Dermis blood vessel endothelial cell (primary cell): ENCODE measurements at regions not wholly inside any gene's neighbourhood (a gene's known extent, or its start where the extent isn't known, plus 50 kb on each side); places are given as distances from the start of the nearest gene placed in this dataset.

Experiments used
- DNase-seq: peaks from one replicate; pipeline ENCODE4 v3.0.0; 2010

DNA sequence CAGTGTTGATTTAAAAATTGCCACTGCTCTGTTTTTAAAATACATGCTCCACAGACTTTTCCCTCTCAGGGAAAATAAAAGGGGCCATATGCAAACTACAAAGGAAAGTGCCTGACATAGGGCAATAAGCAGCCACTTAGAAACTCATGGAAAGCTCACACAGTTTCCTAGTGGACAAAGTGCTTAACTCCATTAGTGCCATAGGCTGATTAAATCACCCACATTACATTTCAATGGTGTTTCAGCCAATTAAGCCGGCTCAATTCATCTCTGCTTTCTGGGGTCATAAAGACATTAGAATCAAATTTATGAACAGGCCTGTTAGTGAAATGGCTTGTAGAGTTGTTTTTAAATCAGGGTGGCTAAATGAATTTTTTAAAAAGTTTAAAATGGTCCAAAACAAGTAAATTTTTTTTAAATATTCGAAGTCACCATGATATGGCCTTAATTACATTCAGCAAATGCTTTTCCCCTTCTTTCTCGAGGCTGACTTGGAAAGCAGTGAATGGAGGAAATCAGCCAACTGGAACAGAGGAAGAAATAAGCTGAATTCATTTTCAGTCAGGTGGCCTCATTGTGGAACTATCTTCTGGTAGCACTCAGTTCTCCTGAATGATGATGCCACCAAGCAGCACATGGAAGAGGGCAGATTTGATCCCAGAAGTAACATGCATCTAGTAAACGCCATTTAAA is 2305.1 kb upstream of the AGA start:
- no peak for DNase-seq

DNA sequence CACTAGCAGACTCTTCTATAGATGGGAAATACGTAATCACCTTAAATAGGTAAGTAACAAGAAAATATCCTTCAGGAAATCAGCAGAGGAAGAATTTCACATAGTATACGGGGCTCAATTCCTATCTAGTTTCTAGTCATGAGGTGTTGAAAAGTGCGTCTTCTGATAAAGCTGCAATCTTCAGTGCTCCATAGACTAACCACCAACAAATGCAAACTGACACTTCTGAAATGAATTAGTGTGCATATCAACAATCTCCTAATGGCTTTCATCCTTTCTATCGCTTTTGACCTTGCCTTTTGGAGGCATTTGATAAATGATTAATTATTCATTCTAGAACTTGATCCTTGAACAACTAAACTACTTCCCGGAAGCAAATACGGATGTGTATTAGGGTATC is 2306.6 kb upstream of the AGA start:
- no peak for DNase-seq

DNA sequence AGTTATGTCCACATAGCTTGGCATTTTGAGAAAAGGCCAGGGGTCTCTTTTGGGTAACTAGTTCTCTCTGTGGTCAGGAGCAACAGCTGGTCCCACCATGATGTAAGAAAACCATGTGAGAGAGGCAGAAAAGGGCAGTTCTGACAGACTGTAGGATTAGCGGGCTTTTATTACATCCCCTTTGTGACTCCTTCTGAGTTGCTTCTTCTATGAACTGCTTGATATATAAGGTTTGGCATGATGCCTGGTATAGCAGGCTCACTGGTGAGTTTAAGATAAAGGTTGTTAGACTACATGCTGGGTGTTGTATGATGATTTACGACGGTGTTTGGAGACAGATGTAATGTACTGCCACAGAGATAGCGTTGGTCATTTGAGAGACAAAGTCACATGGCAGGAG is 2308.1 kb upstream of the AGA start:
- DNase-seq: no peak

DNA sequence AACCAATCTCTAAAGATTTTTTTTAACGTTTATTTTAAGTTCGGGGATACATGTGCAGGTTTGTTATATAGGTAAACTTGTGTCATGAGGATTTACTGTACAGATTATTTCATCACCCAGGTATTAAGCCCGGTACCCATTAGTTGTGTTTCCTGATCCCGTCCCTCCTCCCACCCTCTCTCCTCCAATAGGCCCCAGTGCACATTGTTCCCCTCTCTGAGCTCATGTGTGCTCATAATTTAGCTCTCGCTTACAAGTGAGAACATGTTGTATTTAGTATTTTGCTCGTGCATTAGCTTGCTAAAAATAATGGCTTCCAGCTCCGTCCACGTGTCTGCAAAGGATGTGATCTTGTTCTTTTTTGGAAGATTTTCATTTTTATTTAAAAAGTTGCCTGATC is 2309.4 kb upstream of the AGA start:
- no peak for DNase-seq

DNA sequence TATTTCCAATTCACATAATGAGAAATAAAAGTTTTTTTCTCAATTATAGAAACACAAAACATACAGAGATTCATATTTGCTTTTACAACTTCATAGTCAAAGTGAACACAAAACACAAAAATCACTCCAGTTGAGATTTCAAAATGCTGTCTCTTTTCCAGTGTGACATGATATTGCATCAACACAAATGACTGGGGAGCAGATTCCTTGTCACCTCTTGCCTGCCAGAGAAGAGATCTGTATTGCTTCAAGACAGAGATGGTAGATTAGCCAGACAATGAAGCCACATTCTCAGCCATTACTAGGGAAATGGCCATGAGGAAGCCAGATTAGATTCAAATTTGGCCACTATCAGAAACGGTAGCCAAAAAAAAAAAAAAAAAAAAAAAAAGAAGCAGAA is 2313.1 kb upstream of the AGA start:
- no peak for DNase-seq

DNA sequence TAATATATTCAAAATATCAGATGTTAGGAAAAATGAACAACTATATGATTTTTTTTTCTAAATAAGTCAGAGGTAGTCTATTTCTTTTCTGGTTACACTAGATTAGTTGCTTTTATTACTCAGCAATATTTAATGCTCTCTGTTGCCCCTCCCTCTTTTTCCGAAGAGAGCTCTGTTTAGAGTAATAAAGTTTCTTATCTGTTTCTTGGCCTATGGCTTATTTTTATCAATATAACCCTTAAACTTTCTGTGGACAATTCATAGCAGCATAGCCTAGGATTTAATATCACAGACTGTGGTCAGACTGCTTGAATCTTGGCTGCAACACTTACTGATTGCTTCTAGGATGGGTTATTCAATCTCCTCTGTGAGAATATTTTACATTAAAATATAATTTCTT is 2315.4 kb upstream of the AGA start:
- DNase-seq: no peak

DNA sequence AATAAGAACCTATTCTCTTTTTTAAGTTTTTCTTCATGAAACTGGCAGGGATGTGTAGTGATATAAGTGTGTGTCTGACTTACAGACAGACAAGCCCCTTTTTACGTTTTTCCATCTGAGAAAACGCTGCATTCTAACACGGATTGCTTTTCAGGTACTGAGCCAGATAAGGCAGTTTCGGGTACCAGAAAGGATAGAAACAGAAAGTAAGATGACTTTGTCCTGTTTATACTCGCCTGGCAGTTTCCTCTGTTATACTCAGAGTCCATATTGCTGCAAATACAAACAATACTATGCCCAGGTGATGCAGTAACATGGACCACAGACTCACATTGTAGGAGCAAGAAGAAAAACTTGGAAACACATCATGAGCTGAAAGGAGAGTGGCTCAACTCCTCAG is 2320.6 kb upstream of the AGA start:
- no peak for DNase-seq

DNA sequence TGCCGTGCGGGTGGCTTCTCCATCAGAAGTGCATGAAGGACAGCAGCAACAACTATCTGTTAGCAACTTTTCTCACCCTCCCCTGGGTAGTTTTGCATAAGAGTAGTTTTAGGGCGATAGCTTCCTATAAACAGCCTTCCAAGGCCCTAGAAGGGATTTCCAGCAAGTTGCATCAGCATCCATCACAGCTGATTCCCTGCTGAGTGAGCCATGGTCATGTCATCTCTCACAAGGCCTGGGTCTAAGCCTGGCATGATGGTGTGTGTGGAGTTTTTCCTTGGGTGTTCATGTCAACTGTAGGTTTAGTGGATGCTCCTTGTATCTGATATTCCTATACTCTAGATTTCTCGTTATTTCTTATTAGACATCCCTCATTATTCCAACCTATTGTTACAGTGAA is 2324.7 kb upstream of the AGA start:
- DNase-seq: no peak

DNA sequence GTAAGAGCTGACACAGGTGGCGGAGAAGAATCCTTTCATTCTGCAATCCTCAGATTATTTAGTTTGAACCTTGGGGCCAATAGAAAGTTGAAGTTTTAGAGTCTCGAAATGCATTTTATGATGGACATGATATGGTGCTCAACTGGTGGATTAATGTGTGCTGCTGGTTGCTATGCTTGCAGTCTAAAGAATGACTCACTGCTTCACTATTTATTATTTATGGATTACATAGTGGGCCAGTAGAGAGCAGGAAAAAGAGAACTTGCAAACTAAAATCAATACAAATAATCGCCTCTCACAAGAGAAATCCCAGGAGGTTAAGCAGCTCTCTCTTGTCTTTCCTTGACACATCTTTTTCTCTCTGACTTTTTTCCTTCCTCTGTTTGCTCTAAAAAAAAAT is 2326.8 kb upstream of the AGA start:
- no peak for DNase-seq

DNA sequence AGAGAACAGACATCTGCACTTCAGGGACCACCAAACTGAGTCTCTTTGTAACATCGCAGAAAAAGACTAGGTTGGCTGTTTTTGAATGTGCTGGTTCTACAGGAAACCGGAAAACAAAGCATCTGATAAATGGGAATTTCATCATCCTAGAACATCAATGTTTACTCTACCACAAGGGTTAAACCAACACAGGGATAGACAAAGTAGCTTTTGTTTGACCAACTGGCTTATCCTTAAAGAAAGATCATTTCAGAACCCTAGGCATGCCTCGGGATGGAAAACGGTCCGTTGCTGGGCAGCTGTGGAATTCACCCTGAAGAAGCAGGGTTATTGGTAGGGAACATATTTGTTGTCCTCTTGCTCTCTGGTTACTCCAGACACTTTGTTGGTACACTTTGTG is 2355.5 kb upstream of the AGA start:
- no peak for DNase-seq

DNA sequence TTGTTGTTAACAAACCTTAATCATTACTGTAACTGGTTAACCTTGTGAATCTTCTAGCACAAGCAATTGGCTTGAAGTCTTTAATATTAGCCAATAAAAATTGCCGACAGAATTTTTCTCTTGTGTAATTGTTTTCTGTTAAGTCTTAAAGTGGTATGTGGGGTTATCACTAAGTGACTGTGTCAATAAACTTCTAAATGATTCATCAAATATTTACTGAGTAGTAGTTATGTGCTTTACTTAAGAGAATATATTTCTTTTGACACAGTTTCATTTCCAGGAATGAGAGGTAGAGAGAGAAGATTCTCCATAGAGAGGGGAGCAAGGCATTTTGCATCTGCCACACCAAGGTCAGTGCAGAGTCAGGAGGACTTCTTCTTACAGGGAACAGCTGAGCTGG is 2361.6 kb upstream of the AGA start:
- no peak for DNase-seq

DNA sequence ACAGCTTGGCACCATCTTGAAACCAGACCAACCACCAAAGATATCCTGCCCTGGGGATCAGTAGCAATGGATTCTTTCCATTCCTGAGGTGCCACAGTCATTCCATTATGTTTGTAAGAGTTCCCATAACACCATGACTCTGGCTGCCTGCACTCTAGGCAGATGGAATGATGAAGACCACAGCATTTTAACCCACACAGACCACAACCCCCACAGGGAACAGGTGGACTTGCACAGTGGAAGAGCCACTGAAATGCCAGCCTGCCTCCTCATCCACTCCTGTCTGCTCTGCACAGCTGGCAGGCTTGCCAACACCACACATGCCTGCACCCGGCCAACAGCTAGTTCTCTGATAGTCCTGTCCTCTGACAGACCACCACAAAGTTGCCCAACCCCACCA is 2362.2 kb upstream of the AGA start:
- DNase-seq: no peak

DNA sequence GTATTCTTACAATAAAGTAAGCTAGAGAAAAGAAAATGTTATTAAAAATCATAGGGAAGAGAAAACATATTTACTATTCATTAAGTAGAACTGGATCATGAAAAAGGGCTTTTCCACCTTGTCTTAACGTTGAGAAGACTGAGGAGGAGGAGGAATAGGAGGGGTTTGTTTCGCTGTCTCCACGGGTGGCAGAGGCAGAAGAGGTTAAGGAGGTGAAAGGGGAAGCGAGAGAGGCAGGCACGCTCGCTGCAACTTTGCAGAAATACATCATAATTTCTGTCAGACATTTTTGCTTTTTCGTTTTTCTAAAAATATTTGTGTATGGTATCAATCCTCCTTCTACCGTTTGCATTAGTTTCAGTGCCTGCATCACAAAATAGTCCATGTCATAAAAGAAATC is 2375.1 kb upstream of the AGA start:
- no peak for DNase-seq

DNA sequence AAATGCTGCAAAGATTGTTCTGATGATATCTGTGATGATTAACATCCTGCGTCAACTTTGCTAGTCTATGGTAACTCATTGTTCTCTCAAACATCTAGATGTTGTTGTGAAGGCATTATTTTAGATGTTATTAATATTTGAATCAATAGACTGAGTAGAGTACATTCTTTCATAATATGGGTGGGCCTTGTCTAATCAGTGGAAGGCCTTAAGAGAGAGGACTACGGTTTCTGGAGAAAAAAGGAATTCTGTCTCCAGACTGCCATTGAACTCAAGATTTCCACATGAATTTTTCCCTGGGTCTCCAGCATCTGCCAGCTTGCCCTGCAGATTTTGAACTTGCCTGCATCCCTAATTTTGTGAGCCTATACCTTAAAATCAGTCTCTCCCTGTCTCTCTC is 2381.1 kb upstream of the AGA start:
- DNase-seq: no peak

DNA sequence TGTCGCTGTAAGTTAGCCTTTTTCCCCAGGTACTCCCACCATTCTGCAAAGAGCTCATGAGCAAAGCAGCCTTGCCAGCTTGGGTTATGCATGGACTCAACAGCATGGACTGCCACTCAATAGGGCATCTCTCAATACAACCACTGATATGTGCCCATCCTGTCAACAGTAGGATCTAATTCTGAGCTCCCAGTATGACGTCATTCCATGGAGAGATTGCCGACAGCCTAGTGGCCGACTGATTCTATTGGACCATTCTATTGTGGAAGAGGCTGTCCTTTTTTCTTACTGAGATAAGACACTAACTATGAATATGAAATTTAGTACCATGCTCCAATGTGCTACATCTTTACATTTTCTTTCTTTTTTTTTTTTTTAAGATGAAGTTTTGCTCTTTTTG is 2389.0 kb upstream of the AGA start:
- no peak for DNase-seq

DNA sequence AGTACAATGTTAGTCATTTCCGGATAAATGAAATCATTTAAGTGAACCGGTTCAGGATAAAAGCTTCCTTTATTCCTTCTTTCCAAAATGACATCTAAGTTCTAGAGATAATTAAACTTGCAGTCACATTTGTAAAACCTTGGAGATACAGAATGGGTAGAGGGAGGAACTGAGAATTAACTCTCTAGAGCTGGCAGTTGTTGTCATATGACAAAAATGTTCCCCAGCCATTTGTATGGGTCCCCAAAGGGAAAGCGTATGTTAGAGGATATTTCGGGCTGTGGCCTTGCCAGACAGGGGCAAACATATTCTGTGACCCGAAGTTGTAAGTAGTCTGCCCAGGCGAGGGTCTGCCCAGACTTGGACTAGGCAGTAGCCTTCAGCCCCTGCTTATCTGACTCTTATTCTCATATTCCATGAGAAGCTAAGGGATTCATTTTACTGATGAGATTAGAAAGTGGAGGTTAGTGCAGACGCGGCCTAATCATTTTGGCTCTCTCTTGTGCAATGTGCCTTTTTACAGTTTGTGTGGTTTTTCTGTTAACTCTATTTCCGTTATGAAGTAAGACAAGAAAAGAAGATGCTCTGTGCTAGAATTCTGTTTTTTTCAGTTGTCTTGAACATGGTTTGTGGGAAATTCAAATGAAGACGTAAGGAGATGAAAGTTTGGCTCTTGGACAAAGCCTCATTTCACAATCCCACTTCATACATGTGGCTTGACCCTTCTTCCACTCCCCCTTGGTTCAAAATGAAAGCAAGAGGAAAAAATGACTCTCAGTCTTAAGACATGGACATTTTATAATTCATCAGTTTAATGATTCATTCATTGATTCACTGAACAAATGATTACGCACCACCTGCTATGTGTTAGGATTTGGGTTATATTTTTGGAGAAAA is 2394.2 kb upstream of the AGA start:
- no peak for DNase-seq

DNA sequence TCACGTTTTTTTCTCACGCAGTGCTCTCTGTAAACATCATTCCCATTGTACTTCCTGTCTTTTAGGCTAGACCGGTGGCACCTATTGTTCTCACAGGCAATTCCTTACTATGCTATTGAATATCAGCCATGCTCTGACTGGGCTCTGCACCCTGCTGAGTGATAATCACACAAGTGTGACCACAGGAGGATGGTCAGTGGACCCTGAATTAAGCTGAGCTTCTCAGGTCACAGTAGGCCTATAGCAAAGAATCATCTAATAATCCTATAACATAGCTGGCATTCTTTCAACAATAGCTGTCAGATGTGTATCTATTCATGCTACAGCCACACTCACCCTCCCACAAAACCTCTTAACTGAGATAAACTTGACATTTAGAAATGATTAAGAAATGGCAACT is 2399.8 kb upstream of the TENM3 start:
- DNase-seq: no peak

DNA sequence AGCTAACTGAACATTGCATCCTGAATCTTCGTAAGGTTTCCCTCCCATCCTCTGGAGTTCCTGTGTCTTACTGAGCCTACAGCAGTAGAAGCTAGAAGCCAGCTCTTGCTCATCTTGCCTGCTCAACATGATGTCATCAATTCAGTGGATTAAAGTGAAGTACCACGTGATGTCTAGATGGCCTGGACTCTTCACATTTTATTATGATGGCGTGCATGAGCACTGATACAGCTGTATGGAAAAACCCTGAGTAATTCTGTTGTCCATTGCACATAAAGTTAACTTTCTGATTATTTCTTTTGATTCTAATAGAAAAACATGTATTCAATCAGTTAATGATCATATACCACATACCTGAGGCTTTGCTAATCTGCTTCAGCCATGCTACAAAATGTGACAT is 2387.7 kb upstream of the TENM3 start:
- DNase-seq: no peak

DNA sequence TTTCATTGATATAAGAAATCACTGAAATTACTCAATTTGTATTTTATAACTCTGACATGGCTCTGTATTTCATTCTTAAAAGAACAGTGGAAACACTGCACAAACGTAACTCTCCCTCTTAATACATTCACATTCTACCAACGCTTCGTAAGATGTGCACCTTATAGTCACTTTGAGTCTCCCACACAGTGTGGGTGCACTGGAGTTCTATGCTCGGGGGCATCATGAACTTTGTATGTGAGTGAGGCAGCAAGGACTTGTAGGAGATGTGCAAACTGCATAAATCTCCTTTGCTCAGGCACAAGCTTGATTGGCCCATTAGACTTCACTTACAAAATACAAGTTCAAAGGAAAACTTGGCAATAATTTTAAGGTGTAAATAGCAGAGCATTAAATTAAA is 2385.0 kb upstream of the TENM3 start:
- DNase-seq: no peak

DNA sequence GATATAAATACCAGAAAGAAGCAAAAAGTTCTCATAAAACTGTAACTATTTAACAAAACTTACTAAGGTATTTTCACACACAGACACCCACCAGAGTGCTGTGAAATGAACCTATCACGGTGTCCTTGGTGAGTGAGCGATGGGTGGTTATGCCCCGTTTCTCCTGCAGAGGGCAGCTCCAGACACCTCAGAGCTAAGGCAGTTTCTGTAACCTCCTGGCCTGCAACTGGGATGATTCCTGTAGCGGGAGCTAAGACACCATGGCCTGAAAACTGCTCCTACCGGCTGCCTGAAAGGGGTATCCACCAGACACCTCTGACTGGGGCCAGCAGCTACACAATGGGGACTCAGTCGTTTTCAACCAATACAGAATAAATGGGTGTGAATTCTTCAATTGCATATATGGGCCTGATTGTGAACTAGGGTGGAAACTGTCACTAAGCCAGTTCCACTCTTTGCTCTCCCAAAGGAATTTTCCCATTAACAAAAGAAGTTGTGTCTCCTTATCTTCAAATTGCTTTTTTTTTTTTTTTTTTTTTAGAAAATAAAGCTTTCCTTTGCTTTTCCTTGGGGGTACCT is 2375.8 kb upstream of the TENM3 start:
- DNase-seq: peak; percentile 1

DNA sequence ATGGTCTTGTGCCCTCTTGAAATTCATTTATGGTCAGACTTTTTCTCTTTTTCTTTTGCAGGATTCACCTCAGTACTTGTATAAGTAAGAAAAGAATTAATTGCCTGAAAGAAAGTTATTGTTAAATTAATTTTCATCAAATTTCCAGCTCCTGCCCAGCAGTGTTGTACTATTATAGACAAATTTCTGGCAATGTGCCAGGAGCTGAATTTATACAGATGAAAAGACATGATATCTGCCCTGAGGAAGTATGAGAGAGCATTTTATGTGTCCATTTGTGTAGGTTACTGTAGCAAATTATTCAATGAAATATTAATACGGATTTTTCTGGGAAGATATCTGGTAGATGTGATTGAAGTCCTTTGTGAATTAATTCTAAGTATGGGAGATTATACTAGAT is 2371.5 kb upstream of the TENM3 start:
- DNase-seq: no peak

DNA sequence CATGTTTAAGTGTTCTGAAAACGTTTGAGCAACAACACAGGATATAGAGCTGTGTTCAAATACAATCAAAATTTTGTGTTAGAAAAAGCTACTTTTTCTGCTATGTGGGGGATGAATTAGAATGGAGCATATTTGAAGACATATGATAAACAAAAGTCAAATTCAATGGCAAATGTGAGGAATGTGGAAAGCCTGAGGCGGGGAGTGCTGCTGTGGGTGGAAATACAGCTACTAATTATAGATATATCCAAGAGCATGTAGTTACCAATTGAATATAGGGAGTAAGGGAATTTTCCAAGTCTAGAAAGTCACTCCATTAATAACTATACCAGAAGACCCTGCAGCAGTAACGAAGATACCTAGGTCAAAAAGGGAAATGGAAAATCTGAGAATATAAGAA is 2370.4 kb upstream of the TENM3 start:
- no peak for DNase-seq

DNA sequence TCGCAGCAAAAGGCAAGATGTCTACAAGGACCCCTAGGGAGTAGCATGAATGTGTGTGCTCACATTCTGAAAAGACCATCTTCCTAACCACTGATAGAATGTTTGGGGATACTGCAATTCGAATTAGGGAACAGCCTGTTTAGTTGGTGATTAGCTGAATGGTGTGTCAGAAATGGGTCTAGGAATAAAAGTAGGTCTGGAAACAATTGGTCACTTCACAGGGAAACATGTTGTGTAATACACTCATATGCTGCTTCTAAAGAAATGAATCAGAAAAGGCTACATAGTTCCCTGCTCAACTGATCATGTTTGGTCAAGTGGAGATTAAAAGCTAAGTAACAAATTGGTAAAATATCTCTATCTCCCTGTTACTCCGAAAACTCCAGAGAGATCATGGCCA is 2362.4 kb upstream of the TENM3 start:
- DNase-seq: no peak
